ENCODE measurements at regions not wholly inside any gene's neighbourhood (a gene's known extent, or its start where the extent isn't known, plus 50 kb on each side); places are given as distances from the start of the nearest gene placed in this dataset.

- DNase-seq = peak; percentile 69
Measured at GRCh38 chr5:13566871-13567339, 377.6 kb downstream of the DNAH5 start.

- no peak for DNase-seq
Measured at GRCh38 chr5:13558408-13558807, 386.1 kb downstream of the DNAH5 start.

- DNase-seq = peak; percentile 13
Measured at GRCh38 chr5:13553896-13554295, 390.6 kb downstream of the DNAH5 start.

- no peak for DNase-seq
Measured at GRCh38 chr5:13552361-13552760, 392.1 kb downstream of the DNAH5 start.

GRCh38 chr5:13551645-13552044 lies 392.8 kb downstream of the DNAH5 start:
- no peak for DNase-seq

GRCh38 chr5:13540168-13540750 lies 404.2 kb downstream of the DNAH5 start:
- no peak for DNase-seq

- no peak for DNase-seq
Measured at GRCh38 chr5:13536933-13537332, 407.6 kb downstream of the DNAH5 start.

- DNase-seq = no peak
Measured at GRCh38 chr5:13533833-13534232, 410.7 kb downstream of the DNAH5 start.

GRCh38 chr5:13529300-13529699 lies 415.2 kb downstream of the DNAH5 start:
- DNase-seq = no peak

GRCh38 chr5:13524936-13525335 lies 419.6 kb downstream of the DNAH5 start:
- DNase-seq = no peak

GRCh38 chr5:13519131-13519530 lies 425.4 kb downstream of the DNAH5 start:
- no peak for DNase-seq

- no peak for DNase-seq
Measured at GRCh38 chr5:13516195-13516594, 428.3 kb downstream of the DNAH5 start.

- DNase-seq = no peak
Measured at GRCh38 chr5:13511442-13511841, 433.0 kb downstream of the DNAH5 start.

- DNase-seq = no peak
Measured at GRCh38 chr5:13510616-13511015, 433.9 kb downstream of the DNAH5 start.

- DNase-seq = no peak
Measured at GRCh38 chr5:13508559-13508958, 435.9 kb downstream of the DNAH5 start.

- DNase-seq = no peak
Measured at GRCh38 chr5:13505326-13505725, 439.2 kb downstream of the DNAH5 start.

GRCh38 chr5:13503017-13503416 lies 441.5 kb downstream of the DNAH5 start:
- DNase-seq = no peak

GRCh38 chr5:13501176-13501575 lies 443.3 kb downstream of the DNAH5 start:
- peak; percentile 5 for DNase-seq

- DNase-seq = no peak
Measured at GRCh38 chr5:13498279-13498678, 446.2 kb downstream of the DNAH5 start.

- DNase-seq = no peak
Measured at GRCh38 chr5:13488254-13488931, 456.1 kb downstream of the DNAH5 start.

- DNase-seq = no peak
Measured at GRCh38 chr5:13480834-13481233, 463.7 kb downstream of the DNAH5 start.

- DNase-seq = peak; percentile 14
Measured at GRCh38 chr5:13478831-13479465, 465.5 kb downstream of the DNAH5 start.

- peak; percentile 74 for DNase-seq
Measured at GRCh38 chr5:13477118-13477737, 467.3 kb downstream of the DNAH5 start.

GRCh38 chr5:13472842-13473241 lies 471.6 kb downstream of the DNAH5 start:
- DNase-seq = no peak

Data from fibroblast of skin of back (primary cell).